Ammon's horn (tissue), 1 donor: ENCODE measurements at regions not wholly inside any gene's neighbourhood (a gene's known extent, or its start where the extent isn't known, plus 50 kb on each side); places are given as distances from the start of the nearest gene placed in this dataset.
A peak's percentile ranks its signal among the peaks of the same experiment; 100 is the strongest.
"Not testable (repeated sequence)": the region's sequence is repeated elsewhere in the genome, so short reads cannot be mapped to it uniquely, and the experiment has no call there.

ENCODE experiments used
- DNase-seq: peaks from one replicate; pipeline ENCODE4 v3.0.0-alpha.2; 2016; ENCODE audit warnings: low spot score

GRCh38 chr16:29108625-29109169 lies 123.8 kb downstream of the LAT start:
- not testable (repeated sequence) for DNase-seq

DNA sequence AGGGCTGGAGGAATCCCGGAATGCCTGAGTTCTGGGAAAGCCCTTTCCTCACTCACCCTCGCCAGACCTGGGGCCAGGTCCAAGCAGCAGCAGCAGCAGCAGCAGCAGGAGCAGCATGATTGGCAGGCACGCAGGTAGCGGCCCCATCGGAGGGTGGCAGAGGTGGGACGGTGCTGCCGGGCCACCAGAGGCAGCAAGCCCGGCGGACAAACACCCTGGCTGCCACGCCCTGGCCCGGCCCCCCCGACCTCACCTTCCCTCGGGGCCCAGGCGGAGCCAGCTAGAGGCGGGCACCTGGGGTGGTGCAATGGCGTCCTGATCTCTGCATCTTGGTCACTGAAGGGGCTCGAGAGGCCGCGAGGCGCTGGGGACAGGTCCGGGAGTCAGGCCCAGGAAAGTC lies 122.4 kb downstream of the LAT start:
- DNase-seq = no peak

GRCh38 chr16:29106259-29106908 lies 121.5 kb downstream of the LAT start:
- DNase-seq = not testable (repeated sequence)

DNA sequence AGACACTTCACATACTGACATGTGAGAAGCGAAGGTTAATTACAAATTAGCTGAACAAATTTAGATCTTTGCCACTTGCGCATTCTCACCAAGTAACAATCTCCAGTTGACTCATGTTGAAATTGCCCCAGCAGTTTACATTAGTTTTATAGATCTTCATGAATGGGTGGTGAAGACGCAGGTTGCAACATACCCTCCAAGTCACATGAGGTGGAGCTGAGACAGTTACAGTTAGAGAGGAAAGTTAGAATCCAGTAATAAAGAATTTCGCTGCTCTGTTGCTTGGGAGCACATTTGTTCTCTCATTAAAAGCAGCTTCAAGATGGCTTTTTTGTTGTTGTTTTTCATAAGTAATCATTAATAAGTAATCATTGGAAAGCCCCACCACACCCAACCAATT lies 119.7 kb downstream of the LAT start:
- not testable (repeated sequence) for DNase-seq

DNA sequence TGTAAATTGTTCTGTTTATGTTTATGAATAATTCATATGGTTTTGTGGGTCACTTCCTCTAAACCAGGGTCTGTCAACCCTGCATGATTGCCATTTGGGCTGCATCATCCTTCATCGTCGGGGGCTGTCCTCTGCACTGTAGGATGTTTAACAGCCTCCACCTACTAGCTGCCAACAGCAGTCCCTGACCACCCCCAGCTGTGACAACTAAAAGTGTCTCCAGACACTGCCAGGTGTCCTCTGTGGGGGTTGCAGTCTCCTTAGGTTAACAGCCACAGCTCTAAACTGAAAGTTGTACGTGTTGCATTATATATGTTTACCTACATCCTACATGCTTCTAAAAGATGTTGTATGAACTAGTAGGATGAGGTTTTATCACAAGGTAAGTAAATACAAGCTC lies 113.1 kb downstream of the LAT start:
- not testable (repeated sequence) for DNase-seq

DNA sequence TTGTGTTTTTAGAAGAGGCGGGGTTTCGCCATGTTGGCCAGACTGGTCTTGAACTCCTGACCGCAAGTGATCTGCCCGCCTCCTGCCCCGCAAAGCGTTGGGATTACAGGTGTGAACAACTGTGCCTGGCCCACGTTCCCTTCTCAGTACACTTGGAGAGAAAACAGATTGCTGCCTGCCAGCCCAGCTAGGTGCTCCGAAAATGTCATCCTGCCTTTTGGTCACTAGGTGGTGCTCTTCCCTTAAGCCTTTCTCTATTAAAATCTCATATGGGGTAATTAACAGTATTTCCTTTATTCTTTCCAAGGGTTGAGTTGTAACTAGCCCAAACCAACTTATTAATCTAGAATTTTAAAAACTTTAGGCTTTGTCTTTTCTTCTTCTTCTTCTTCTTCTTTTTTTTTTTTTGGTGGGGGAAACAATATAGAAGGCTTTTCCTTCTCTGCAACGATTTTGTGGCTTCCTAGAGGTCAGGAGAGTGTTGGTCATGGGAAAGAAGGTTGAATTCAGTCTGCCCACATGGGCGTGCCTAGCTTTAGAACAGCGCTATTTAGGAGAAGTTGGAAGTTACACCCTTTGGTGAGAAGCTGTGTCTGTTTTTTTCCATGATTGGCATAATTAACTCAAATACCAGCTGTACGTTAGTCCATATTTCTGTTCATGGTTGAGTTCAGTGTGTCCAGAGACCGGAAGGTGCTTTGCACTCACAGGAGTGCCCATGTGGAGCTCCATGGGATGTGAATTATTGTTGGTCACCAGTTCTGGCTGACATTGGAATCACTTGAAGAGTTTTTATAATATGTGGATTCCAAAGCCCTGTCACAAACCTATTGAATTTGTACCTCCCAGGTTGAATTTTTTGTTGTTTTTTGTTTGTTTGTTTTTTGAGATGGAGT lies 110.1 kb downstream of the LAT start:
- not testable (repeated sequence) for DNase-seq

GRCh38 chr16:29094325-29094724 lies 109.5 kb downstream of the LAT start:
- not testable (repeated sequence) for DNase-seq

- DNase-seq = not testable (repeated sequence)
Measured at GRCh38 chr16:29089679-29090078, 104.8 kb downstream of the LAT start.

- DNase-seq = not testable (repeated sequence)
Measured at GRCh38 chr16:29087673-29088072, 102.8 kb downstream of the LAT start.

DNA sequence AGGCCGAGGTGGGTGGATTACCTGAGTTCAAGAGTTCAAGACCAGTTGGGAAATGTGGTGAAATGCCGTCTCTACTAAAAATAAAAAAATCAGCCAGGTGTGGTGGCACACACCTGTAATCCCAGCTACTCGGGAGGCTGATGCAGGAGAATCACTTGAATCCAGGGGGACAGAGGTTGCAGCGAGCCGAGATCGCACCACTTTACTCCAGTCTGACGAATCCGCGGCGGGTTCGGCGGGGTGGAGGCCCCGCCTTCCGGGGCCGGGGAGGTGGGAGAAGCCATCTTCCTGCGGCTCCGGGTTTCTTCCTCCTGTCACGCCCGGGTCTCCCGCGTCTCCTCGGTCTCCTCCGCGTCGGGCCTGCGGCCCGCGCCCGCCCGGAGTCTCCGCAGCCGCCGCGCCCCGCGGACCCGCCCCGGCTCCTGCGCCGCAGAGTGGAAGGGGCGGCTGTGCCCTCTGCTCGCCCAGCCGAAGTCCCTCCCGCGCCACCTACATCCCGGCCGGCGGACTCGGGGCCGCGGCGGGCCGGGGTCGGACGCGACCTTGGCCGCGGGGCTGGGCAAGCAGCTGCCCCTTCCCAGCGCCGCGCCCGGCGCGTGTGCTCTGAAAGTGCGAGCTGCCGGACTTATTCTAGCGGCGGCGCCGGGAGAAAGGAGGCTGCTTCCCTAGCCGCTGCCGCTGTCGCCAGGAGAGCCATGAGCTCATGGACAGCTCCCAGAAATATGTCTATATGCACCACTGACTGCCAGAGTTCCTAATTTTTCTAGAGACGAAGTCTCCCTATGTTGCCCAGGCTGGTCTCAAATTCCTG lies 97.2 kb downstream of the LAT start:
- not testable (repeated sequence) for DNase-seq

DNA sequence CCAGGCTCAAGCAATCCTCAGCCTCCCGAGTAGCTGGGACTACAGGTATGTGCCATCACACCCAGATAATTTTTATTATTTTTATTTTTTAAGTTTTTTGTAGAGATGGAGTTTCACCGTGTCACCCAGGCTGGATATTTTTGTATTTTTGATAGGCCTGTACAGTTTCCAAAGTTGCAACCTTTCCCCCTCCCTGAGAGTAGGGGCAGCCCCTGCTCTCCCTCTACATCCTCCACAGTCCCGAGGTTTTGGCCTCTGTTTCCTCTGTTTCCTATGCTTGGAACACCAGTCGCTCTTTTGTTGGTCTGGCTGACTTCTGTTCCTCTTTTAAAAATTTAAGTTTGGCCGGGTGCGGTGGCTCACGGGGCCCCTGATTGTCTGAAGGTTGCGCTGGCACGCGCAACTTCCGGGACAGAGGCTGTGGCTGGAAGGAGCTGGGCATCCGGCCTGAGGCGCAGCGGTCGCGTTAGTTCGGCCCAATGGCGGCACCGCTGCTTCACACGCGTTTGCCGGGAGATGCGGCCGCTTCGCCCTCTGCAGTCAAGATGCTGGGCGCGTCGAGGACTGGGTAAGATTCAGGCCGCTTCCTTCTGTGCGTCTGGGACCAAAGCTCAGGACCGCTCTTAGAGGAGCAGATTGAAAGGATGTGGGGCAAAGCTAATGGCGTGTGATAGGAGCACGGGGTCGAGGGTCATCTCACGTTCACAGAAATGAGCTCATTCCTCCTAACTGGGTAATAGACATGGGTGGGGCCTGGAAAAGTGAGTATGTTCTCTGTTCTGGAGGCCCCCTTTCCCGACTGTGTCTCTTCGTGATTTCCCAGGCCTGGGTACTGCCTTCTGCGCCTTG lies 89.9 kb downstream of the LAT start:
- DNase-seq = peak; percentile 40

- not testable (repeated sequence) for DNase-seq
Measured at GRCh38 chr16:29062235-29062634, 77.4 kb downstream of the LAT start.

DNA sequence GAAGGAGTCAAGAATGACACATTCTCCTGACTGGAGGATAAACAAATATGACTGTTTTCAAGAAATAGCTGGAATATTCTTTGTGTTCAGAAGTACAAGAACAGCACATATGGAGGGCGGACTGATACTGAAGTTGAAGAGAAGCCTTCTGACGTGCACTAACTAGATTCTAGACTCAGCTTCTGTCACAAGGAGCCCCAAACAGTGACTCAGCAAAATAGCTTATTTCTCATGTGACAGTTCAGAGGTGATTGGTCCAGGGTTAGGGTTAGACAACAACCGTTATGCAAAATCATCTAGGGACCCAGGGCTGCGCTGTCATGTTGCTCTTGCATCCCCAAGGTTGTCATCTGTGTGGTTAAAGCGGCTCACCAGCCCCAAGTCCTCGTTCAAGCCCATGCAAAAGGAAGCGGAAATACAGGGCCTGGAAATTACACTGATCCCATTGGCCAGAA lies 76.6 kb downstream of the LAT start:
- DNase-seq = not testable (repeated sequence)

GRCh38 chr16:29060022-29060810 lies 75.4 kb downstream of the LAT start:
- not testable (repeated sequence) for DNase-seq

DNA sequence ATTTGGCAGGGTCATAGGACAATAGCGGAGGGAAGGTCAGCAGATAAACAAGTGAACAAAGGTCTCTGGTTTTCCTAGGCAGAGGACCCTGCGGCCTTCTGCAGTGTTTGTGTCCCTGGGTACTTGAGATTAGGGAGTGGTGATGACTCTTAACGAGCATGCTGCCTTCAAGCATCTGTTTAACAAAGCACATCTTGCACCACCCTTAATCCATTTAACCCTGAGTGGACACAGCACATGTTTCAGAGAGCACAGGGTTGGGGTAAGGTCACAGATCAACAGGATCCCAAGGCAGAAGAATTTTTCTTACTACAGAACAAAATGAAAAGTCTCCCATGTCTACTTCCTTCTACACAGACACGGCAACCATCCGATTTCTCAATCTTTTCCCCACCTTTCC lies 74.7 kb downstream of the LAT start:
- DNase-seq = not testable (repeated sequence)
